ENCODE measurements at regions not wholly inside any gene's neighbourhood (a gene's known extent, or its start where the extent isn't known, plus 50 kb on each side); places are given as distances from the start of the nearest gene placed in this dataset.

DNA sequence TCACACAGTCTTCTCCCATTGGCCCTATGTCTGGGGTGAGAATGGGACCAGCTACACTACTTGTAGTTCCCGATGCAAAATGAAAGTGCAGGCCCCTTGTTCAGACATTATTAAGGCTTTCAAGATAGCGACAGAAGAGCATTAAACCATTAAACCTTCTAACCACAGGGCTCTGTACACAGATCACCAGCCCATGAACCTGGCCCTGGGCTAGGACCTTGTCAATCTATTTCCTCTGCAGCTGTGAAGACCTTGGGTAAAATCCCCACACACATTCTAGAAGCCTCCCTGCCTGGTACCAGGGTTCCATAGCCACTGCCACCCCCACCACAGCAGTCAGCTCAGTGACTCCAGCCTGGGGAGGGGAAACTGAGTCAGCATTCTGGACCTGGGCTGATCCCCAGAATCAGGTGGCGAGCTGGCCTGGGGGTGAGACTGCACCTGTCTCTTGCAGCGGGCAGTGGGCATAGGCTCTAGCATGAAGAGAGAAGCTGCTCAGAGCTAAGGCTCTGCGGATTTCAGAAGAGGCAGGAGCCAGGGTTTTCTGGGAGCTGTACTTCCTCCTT, 119.7 kb upstream of the LHX1 start:
- H3K36me3 ChIP-seq: no peaks in the 10 kb centered on the region
- no peak overlapping the region for H3K4me3 ChIP-seq
- DNase-seq: no peak
- intact Hi-C loops (cut with DNase I; ENCODE audit: low total_unique reads): no loop called here
- ATAC-seq: no peak
- in situ Hi-C loops (cut with MboI; ENCODE audit: low sequenced_read_pairs in 4 of 4): loop anchor here in 1 of 4 donors (25.0 kb wide), 1 partner anchor 95 kb away; no protein-coding TSS in a partner anchor
- TF ChIP-seq, protein P1, sequence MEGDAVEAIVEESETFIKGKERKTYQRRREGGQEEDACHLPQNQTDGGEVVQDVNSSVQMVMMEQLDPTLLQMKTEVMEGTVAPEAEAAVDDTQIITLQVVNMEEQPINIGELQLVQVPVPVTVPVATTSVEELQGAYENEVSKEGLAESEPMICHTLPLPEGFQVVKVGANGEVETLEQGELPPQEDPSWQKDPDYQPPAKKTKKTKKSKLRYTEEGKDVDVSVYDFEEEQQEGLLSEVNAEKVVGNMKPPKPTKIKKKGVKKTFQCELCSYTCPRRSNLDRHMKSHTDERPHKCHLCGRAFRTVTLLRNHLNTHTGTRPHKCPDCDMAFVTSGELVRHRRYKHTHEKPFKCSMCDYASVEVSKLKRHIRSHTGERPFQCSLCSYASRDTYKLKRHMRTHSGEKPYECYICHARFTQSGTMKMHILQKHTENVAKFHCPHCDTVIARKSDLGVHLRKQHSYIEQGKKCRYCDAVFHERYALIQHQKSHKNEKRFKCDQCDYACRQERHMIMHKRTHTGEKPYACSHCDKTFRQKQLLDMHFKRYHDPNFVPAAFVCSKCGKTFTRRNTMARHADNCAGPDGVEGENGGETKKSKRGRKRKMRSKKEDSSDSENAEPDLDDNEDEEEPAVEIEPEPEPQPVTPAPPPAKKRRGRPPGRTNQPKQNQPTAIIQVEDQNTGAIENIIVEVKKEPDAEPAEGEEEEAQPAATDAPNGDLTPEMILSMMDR (IDR thresholded peaks at IDR 0.05 in 4 of 5, conservative IDR thresholded peaks at IDR 0.05 in 1 of 5): no peak
- no peak for TF ChIP-seq POLR2A (IDR thresholded peaks at IDR 0.05)
- H3K27me3 ChIP-seq: peaks cover 24 to 28% (median 28%) of the 10 kb centered on the region in 3 donors
- no peaks in the 10 kb centered on the region for H3K9me3 ChIP-seq
- H3K27ac ChIP-seq: no peak overlapping the region
- H3K4me1 ChIP-seq: no peaks in the 10 kb centered on the region

DNA sequence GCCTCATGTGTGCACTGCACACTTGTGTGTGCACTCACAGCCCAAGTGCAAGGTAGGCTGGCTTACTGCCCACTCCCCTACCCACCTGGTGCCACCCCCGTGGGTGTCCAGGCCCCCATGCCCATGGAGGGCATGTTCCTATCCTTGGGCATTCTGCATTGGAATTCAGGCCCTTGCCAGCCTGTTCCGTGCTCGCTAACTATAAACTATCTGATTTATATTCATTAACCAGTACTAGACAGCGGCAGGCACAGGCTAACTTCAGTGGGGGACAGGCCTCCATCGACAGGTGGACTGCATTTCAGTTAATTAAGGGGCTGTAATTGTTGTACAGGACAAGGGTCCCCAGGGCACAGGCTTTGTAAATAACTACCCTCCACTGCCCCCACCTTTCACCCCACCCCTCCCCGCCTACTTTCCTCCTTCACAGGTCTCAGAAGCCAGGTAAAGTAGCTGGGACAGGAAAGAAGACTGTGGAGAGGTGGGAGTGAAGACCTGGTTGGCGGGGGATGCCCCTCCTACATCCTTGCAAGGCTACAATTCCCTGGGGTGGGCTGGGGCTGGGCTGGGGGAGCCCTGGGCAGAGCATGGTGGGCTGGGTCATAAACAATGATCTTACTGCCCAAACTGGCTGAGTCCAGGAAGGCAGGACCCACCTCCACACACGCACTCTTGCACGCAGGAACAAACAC, 119.0 kb upstream of the LHX1 start:
- Histone ChIP-seq H3K4me3 (no peak overlapping the region), H3K36me3 (no peaks in the 10 kb centered on the region), H3K27ac (no peak overlapping the region), H3K27me3 (peaks cover 19 to 26% (median 20%) of the 10 kb centered on the region in 3 donors), H3K4me1 (no peaks in the 10 kb centered on the region), H3K9me3 (no peaks in the 10 kb centered on the region)
- intact Hi-C loops (cut with DNase I; ENCODE audit: low total_unique reads): no loop called here
- in situ Hi-C loops (cut with MboI; ENCODE audit: low sequenced_read_pairs in 4 of 4): loop anchor here in 1 of 4 donors (25.0 kb wide), 1 partner anchor 94 kb away; no protein-coding TSS in a partner anchor
- TF ChIP-seq, protein P1 (IDR thresholded peaks at IDR 0.05 in 4 of 5, conservative IDR thresholded peaks at IDR 0.05 in 1 of 5): no peak
- no peak for TF ChIP-seq POLR2A (IDR thresholded peaks at IDR 0.05)
- DNase-seq: no peak
- ATAC-seq: no peak

DNA sequence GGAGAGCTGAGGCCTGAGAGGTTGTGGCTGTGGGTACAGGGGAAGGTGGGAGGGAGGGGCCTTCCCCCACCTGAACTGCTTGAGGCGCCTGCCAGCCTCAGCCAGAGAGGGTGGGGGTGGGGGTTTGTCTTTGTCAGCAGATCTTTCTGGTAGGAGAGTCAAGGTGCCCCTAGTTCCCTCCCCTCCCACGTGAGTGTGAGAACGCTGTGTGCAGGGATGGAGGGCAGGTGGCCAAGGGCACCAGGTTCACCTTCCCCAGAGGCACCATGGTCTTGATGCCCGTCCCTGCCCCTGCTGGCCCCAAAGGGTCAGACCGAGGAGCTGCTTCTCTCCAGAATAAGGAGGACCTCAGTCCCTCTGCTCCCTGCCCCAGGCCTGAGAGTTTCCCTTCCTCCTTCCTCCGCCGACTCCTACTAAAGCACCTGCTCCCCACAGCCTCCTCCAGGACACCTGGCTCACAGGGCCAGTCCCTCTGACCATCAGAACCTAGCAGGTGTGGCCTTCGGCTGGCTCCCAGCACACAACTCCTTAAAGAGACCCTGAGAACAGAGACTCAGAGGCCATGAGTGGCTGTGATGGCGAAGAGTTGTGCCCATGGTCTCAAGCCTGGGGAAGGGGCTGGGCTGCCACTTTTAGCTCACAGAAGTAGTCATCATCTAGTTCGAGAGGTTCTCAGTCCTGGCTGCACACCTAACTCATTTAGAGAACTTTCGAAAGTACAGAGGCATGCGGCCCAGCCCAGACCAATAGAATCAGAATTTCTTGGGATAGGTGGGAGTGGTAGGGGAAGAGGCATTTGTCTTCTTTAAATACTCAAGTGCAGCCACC, 113.2 kb upstream of the LHX1 start:
- TF ChIP-seq, protein P1 (IDR thresholded peaks at IDR 0.05 in 4 of 5, conservative IDR thresholded peaks at IDR 0.05 in 1 of 5): no peak
- no peak for TF ChIP-seq POLR2A (IDR thresholded peaks at IDR 0.05)
- H3K4me3 ChIP-seq: no peak overlapping the region
- H3K4me1 ChIP-seq: no peaks in the 10 kb centered on the region
- H3K9me3 ChIP-seq: no peaks in the 10 kb centered on the region
- no peak for ATAC-seq
- H3K27me3 ChIP-seq: peaks cover 27 to 36% (median 33%) of the 10 kb centered on the region in 3 donors
- intact Hi-C loops (cut with DNase I; ENCODE audit: low total_unique reads): no loop called here
- in situ Hi-C loops (cut with MboI; ENCODE audit: low sequenced_read_pairs in 4 of 4): loop anchor here in 1 of 4 donors (25.0 kb wide), 1 partner anchor 88 kb away; no protein-coding TSS in a partner anchor
- no peak for DNase-seq
- H3K36me3 ChIP-seq: no peaks in the 10 kb centered on the region
- H3K27ac ChIP-seq: no peak overlapping the region

DNA sequence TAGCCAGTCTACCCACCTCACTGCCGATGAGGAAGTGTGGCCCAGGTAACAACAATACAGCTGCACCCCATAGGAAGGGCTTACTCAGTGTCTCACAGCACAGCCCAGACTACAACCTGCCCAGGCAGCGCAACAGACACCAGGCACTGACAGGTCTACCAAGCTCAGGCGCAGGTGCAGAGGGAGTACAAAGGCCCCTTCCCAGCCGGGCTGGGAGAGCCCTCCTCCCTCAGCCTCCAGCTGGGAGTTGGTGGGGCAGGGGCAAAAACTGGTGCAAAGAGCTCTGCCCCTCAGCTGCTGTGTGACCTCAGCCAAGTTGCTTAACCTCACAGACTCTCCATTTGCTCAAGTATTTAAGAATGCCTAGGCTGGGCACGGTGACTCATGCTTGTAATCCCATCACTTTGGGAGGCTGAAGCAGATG, 112.6 kb upstream of the LHX1 start:
- intact Hi-C loops (cut with DNase I; ENCODE audit: low total_unique reads): no loop called here
- H3K9me3 ChIP-seq: no peaks in the 10 kb centered on the region
- H3K4me1 ChIP-seq: no peaks in the 10 kb centered on the region
- ATAC-seq: no peak
- peaks cover 27 to 36% (median 33%) of the 10 kb centered on the region in 3 donors for H3K27me3 ChIP-seq
- no peak overlapping the region for H3K4me3 ChIP-seq
- TF ChIP-seq POLR2A (IDR thresholded peaks at IDR 0.05): no peak
- TF ChIP-seq, protein P1 (IDR thresholded peaks at IDR 0.05 in 4 of 5, conservative IDR thresholded peaks at IDR 0.05 in 1 of 5): no peak
- no peak overlapping the region for H3K27ac ChIP-seq
- DNase-seq: no peak
- in situ Hi-C loops (cut with MboI; ENCODE audit: low sequenced_read_pairs in 4 of 4): loop anchor here in 1 of 4 donors (25.0 kb wide), 1 partner anchor 88 kb away; no protein-coding TSS in a partner anchor
- no peaks in the 10 kb centered on the region for H3K36me3 ChIP-seq
